Head of caudate nucleus (tissue), 42 donors: ENCODE measurements at regions not wholly inside any gene's neighbourhood (a gene's known extent, or its start where the extent isn't known, plus 50 kb on each side); places are given as distances from the start of the nearest gene placed in this dataset.
"Not testable (repeated sequence)": the region's sequence is repeated elsewhere in the genome, so short reads cannot be mapped to it uniquely, and the experiment has no call there.

ENCODE experiments used
- DNase-seq, 42 donors: peaks; one replicate each; pipeline versions ENCODE4 v3.0.0 to v3.0.0-alpha.2; 2020 to 2021; ENCODE audit warnings: mixed read lengths in 7 of 42
- intact Hi-C: fragments of 100-400 bp; cut with DNase I; formaldehyde crosslinking; loops from one replicate; pipeline ENCODE4 v1.15.0; 2022

DNA sequence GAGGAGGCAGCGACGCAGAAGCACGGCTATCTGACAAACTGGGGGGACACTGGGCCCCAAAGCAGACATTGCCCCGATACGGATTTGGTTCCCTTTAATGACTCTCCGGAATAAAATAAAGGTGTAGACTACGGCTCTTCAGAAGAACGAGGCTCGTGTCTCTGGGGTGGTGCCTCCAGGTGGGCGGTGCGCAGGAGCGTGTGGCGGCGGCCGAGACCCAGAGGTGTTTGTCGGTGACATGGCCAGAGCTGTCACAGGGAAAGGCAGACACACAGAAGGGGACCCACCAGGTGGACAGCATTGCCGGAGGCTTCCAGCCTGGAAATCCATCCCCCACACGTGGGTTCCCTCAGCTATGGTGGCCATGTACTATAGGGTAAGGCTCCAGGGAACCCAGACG is 366.0 kb downstream of the BRD1 start:
- intact Hi-C loops, result no loop called here
- no peak for DNase-seq

DNA sequence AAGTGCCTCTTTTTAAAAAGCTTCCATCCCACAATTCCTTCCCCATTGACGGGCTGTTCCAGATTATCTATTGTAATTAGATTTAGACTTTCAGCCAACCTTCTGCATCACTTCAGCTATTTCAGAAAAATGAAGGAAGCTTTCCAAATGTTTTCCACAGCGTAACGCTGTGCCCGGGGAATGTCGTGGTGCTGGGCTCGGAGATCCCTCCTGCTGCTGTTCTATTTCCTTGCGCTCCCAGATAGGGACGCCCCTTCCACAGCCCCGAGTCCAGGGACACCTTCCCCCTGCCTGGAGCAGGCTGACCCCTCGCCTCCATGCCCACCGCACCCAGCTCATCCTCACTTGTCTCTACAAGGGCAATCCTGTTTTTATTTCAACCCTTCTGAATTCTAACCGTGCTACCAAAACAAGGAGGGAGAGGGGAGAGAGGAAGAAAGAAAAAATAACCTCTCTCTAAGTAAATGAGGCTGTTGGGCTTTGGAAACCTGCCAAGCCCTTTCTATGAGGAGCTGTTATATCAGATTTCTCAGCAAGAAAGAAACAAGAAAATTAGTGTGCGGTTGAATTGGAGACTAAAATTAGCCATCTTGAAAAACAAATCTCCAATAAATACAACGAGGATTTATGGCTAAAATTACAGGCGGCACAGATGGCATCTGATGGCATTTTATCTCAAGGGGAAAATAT is 366.9 kb downstream of the BRD1 start:
- DNase-seq, result peak in 3 of 42 donors; percentile 12 to 24 (median 16)
- intact Hi-C loops, result no loop called here

- peak in 1 of 42 donors; percentile 11 for DNase-seq
- intact Hi-C loops, result no loop called here
These were observed 367.6 kb downstream of the BRD1 start for GRCh38 chr22:49460091-49460490.

- intact Hi-C loops, result no loop called here
These were observed 369.0 kb downstream of the BRD1 start for GRCh38 chr22:49458708-49459099.

GRCh38 chr22:49457946-49458707 is 369.5 kb downstream of the BRD1 start:
- peak in 1 of 42 donors; percentile 6 for DNase-seq

More at GRCh38 chr22:49458708-49459099, 369.0 kb downstream of the BRD1 start:
- DNase-seq, result no peak

DNA sequence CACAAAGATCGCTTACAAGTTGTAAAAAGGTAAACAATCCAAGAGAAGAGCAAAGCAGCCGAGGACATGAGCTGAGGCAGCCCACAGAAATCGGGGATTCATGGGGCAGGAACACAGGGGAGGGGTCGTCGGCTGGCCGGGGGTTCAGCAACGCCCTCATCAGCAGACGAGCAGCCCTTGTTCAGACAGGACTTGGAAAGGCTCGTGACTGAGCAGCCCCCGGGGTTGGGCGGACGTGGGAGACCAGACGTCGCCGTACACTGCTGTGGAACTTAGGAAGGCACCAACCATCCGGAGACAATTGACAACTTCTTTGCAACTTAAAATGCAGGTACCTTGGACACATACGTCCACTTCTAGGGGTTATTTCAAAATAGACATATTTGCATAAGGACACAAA is 370.5 kb downstream of the BRD1 start:
- intact Hi-C loops, result no loop called here
- no peak for DNase-seq

More at GRCh38 chr22:49457946-49458707, 369.5 kb downstream of the BRD1 start:
- intact Hi-C loops, result no loop called here

GRCh38 chr22:49455595-49455994 is 372.1 kb downstream of the BRD1 start:
- intact Hi-C loops, result no loop called here
- DNase-seq, result no peak

DNA sequence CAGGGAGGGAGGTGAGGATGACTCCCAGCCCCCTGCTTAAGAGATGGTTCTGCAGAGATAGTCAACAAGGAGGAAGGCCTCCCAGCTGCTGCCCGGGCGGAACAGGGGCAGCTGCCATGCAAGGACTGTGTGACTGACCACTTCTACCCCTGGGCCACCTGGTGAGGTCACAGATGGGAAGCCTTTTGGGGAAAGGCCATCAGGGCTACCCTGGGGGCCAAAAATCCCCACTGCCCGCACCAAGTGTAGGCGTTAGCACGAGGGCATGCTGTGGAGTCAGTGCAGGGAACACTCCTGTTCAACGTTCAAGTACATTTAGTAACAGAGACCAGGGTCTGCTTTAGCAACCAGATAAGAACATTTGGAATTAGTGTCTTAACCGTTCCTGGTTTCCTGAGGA is 372.9 kb downstream of the BRD1 start:
- intact Hi-C loops, result no loop called here
- no peak for DNase-seq

DNA sequence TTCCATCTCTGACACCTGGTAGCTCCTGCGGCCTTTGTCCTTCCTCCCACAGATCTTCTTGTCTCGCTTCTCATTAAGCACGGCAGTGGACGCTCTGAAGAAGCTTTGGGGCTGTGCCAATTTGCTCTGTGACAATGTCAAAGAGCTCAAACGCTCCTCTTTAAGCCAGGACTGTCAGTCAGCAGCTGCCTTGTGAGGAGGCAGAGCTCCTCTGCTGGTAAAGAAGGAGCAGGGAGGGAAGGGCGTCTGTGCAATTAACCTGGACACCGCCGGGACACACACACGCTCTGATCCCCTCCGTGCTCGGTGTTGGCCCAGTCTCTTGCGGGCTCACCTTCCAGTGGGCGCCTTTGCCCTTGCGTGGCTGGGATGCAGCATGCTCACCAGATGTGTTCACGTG is 373.9 kb downstream of the BRD1 start:
- DNase-seq, result no peak
- intact Hi-C loops, result no loop called here

DNA sequence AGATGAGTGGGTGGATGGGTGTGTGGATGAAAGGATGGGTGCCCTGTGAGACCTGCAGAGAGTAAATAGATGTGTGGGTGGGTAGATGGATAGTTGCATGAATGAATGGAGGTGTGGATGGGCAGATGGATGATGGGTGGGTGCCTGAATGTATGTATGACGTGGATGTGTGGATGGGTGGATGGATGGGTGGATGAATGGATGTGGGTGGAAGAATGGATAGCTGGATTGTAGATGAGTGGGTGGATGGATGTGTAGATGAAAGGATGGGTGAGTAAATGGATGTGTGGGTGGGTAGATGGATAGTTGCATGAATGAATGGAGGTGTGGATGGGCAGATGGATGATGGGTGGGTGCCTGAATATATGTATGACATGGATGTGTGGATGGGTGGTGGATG is 374.7 kb downstream of the BRD1 start:
- intact Hi-C loops, DNase-seq: not testable (repeated sequence)

DNA sequence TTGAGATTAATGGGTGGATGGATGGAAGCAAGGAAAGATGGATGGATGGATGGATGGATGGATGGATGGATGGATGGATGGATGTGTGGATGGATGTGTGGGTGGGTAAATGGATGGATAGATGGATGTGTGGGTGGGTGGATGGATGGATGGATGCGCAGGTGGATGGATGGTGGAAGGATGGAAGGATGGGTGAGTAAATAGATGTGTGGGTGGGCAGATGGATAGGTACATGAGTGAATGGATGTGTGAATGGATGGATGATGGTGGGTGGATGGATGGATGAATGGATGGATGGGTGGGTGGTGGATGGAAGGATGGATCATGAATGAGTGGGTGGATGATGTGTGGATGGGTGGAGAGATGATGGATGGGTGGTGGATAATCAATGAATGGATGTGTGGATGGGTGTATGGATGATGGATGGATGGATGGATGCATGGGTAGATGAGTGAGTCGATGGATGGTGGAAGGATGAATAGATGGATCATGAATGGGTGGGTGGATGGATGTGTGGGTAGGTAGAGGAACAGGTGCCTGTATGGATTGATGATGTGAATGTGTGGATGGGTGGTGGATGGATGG is 375.2 kb downstream of the BRD1 start:
- no peak for DNase-seq
- intact Hi-C loops, result no loop called here

DNA sequence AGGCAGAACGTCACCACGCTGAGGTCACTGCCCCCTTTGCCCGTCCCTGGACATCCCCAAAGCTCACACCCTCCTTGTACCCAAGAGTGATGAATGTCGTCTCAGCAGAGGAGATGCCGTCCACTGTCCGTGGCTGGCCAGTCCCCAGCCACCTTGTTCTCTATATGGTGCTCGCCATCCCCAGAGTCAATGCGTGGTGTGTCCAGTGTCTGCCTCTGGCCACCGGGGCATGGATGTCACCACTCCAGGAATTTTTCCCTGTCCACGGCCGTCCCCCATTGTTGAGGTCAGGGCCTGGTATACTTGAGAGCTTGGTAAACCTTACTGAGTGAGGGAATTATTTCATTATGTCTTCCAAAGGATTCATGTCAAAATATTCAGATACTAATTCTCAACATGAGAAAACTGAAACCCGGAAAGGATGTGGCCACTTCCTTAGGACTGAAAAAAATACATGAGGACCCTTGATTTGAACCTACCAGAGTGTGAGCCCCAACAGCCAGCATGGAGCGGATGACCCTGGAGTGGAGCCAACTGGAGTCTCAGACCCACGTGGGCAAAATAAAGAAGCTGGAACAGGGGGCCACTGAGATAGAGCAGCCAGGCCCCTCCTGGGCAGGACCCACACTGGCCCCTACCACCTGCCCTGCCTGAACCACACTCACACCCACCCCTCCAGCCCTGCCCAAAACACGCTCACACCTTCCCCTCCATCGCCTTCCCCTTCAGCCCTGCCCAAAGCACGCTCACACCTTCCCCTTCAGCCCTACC is 376.4 kb downstream of the BRD1 start:
- no peak for DNase-seq
- intact Hi-C loops, result no loop called here

DNA sequence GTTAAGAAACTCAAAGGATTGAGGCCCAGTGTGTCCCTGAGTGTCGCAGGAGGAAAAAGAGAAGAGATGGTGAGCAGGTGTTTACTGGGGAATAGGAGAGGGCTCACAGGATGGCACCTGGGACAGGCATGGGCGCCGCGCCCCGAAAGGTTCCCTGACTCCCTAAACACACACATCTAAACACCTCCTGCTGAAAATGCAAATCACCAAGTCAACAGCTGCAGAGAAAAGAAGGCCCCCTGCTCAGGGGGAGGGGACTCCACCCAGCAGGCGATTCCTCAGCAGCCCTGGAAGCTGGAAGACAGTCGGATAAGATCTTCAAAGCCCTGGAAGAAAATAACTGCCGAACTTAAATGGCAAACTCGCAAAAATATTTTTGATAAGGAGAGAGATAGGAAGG is 377.2 kb downstream of the BRD1 start:
- intact Hi-C loops, result no loop called here
- DNase-seq, result no peak

DNA sequence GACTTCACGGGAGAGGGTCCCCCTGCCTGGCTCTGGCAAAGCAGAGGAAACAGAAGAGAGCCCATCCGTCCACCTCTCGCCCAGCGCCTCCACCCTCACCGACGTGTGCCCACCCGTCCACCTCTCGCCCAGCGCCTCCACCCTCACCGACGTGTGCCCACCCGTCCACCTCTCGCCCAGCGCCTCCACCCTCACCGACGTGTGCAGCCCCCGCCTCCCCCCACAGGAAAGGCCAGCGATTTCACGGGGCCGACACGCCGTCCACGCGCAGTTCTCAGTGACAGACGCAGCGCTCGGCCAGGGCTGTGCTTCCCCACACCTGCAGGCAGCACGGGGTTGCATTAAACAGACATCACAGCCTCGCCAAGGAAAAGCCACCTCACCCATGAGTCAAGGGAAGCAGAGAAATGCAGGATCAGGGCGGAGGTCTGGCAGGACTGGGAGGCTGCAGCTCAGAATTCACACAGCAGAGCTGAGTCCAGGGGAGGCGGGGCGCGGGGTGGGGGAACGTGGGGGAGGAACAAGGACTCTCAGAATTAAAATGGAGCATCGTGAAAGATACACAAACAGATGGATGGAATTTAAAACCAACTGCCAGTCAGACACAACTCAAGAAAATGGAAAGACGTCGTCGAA is 377.7 kb downstream of the BRD1 start:
- intact Hi-C loops, result no loop called here
- peak in 5 of 42 donors; percentile 7 to 40 (median 30) for DNase-seq

DNA sequence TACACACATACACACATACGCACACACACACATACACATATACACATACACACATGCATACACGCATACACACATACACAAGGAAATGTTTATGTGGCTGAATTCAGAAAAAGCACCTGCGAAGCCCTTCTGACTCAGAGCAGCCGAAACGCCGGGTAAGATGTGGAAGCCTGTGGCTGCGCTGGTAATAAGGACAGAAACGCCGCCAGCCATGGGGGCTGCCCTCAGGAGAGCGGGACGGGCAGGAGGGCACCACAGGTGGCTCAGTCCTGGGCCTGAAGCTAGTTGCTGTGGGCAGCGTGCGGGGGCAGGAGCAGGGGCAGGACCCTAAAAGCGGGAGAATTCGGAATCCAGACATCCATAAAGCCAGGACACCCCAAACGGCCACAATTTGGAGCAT is 378.3 kb downstream of the BRD1 start:
- intact Hi-C loops, result no loop called here
- peak in 1 of 42 donors; percentile 24 for DNase-seq

- intact Hi-C loops, result no loop called here
- peak; percentile 50 to 91 (median 76) for DNase-seq
These were observed 379.1 kb downstream of the BRD1 start for GRCh38 chr22:49448526-49448925.

DNA sequence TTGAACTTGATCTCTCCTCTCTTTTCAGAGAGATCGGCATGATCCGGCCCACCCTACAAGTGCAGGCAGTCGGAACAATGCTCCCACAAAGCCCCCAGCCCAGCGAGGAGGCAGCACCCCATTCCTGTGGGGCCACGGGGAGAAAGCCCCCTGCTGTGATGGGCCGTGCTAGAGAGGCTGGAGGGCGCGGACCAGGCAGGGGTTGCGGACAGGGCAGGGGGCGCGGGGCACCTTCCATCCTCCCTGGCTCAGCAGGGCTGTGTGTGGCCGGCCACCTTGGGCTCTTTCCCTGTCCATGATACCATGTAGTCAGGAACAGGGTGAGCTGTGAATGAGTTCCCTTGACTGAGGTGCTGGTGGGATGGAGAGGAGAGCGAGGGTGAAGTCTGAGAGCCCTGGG is 379.8 kb downstream of the BRD1 start:
- intact Hi-C loops, result no loop called here
- DNase-seq, result peak in 2 of 42 donors; percentile 10 to 39

DNA sequence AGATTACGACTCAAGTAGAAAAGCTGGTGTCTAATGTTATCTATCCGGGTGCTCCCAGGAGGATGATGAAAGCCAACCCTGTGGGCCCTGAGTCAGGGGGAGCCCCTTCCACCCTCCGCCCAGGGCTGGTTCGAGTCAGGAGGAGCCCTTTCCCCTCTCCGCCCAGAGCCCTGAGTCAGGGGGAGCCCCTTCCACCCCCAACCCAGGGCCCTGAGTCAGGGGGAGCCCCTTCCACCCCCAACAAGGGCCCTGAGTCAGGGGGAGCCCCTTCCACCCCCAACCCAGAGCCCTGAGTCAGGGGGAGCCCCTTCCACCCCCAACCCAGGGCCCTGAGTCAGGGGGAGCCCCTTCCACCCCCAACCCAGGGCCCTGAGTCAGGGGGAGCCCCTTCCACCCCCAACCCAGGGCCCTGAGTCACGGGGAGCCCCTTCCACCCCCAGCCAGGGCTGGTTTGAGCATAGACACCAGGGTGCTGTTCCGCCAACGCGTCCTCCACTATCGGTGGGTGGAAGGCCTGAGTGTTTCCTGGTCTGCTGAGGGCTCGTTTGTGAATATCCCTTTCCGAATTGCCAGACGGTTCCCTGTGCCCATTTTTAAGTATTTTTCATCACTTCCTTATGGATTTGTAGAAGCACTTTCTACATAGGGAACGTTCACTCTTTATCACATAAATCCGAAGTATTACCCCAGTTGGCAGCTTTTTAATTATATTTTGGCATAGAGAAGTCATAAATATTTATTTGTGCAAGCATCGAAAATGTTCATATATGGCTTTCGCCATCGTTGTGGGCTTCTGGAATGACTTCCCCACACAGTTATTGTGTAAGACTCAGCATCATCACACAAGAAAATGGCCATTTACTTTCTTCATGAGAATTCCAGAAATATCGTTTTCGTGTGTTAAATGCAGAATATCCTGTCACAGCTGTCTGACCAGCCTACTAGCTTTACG is 380.6 kb downstream of the BRD1 start:
- DNase-seq, result no peak
- intact Hi-C loops, result no loop called here
